GM21526 (cell line): ENCODE measurements at regions not wholly inside any gene's neighbourhood (a gene's known extent, or its start where the extent isn't known, plus 50 kb on each side); places are given as distances from the start of the nearest gene placed in this dataset.
"Not testable (repeated sequence)": the region's sequence is repeated elsewhere in the genome, so short reads cannot be mapped to it uniquely, and the experiment has no call there.

Experiments used
- ATAC-seq: cut with Tn5 transposase; IDR thresholded peaks from one replicate; pipeline ENCODE4 v1.9.1; 2021; ENCODE audit warnings: moderate library complexity; ENCODE audit not compliant: unreplicated experiment, low FRiP score

GRCh38 chr4:170248576-170248975 is 158.8 kb upstream of the AADAT start:
- no peak for ATAC-seq

DNA sequence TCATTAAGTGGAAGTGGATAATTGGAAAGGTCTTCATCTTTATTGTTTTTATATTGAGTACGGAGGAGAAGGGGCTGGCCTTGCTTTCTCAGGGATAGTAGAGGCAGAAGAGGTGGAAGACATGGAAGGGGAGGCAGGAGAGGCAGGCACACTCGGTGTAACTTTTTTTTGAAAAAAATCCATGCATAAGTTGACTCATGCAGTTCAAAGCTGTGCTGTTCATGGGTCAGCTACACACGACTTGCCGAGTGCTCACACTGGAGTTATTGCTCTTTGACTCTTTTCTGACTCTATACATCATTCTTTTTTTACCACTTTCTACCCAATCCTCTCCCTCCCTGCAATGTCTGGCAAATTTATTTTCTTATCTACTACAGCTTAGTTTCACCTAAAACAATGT is 158.3 kb upstream of the AADAT start:
- no peak for ATAC-seq

- no peak for ATAC-seq
These were observed 157.8 kb upstream of the AADAT start for GRCh38 chr4:170247596-170247995.

- ATAC-seq = no peak
These were observed 154.0 kb upstream of the AADAT start for GRCh38 chr4:170243662-170244288.

DNA sequence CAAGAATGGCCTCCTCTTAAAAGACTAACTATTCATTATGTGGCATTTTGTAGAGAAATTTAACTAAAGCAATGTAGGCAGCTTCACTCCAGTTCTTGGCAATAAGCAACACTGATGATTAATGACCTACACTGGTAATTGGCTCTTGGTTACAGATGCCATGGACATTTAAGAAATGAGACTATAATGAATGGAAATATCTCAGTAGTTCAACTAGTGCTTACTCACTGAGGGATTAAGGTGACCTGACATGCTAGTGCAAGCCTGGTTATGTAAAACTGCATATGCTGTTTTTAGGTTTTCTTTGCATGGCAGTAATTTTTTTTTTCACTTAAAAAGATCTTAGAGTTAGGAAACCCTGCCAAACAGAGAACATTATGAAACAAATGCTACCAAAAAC is 152.7 kb upstream of the AADAT start:
- ATAC-seq = no peak

- no peak for ATAC-seq
These were observed 145.0 kb upstream of the AADAT start for GRCh38 chr4:170234800-170235199.

- no peak for ATAC-seq
These were observed 141.6 kb upstream of the AADAT start for GRCh38 chr4:170231377-170231776.

GRCh38 chr4:170230242-170230641 is 140.5 kb upstream of the AADAT start:
- no peak for ATAC-seq

GRCh38 chr4:170229006-170229405 is 139.2 kb upstream of the AADAT start:
- no peak for ATAC-seq

GRCh38 chr4:170227928-170228327 is 138.2 kb upstream of the AADAT start:
- no peak for ATAC-seq

DNA sequence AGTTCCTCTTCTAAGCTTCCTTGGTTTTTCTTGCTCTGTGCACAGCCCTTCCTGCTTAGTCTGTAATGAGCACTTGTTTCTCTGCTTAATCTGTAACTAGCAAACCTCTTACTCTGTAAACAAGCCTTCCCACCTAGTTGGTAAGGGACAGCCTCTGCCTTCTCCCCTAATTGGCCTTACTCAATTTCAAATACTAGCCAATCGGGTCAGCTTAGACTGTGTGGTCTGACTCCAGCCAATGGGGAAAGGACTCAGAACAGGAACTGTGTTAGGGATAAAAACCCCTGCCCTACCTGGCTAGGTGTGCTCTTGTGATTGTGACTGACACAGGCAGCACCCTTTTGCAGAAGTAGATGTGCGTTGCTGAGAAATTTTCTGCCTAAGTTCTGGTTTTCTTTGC is 136.5 kb upstream of the AADAT start:
- no peak for ATAC-seq

DNA sequence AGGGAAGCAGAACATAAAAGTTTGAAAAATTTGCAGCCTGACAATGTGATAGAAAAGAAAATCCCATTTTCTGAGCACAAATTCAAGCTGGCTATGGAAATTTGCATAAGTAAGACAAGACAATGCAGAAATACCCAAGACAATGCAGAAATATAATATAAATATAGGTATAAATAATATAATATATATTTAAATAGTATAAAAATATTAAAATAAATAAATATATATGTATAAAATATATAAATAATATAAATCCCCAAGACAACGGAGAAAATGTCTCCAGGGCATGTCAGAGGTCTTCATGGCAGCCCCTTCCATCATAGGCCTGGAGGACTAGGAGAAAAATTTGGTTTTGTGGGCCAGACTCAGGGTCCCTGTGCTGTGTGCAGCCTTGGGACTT is 125.0 kb upstream of the AADAT start:
- no peak for ATAC-seq

- no peak for ATAC-seq
These were observed 124.3 kb upstream of the AADAT start for GRCh38 chr4:170214101-170214500.

- no peak for ATAC-seq
These were observed 113.0 kb upstream of the AADAT start for GRCh38 chr4:170202721-170203120.

DNA sequence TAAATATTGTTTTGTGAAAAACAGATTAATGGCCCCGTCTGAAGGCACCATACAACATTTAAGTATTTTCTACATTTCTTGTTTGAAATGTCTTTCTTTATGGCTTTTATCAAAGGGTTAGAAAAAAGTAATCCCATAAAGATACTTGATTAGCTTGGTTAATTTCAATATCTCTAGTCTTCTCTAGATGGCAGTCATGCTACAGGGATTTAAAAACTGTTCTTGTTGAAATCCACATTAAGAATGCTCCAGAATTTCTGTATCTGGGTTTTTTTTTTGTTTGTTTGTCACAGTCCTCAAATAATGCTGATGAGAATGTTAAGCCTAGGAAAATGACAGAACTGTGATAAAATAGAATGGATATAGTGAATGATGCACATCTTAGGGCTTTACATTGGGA is 109.0 kb upstream of the AADAT start:
- ATAC-seq = no peak

DNA sequence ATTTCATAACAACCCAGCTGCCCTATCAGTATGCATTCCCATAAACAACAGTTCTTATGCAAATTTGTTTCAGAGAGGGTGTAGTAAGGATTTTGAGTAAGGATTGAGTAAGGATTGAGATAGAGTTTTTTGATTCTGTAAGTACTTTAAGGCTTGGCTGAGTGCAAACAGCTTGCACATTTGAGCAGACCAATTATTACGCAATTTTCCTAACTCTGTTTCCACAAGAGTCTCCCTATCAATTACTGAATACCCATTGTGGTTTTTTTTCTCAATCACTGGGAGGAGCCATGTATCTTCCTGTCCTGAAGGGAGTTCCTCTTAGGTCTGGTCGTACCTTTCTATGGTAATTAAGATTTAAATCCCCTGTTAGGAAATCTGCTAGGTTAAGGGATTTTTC is 105.0 kb upstream of the AADAT start:
- not testable (repeated sequence) for ATAC-seq

- no peak for ATAC-seq
These were observed 103.7 kb upstream of the AADAT start for GRCh38 chr4:170193496-170193895.

GRCh38 chr4:170190265-170190664 is 100.5 kb upstream of the AADAT start:
- ATAC-seq = no peak

GRCh38 chr4:170170861-170171260 is 81.1 kb upstream of the AADAT start:
- no peak for ATAC-seq

DNA sequence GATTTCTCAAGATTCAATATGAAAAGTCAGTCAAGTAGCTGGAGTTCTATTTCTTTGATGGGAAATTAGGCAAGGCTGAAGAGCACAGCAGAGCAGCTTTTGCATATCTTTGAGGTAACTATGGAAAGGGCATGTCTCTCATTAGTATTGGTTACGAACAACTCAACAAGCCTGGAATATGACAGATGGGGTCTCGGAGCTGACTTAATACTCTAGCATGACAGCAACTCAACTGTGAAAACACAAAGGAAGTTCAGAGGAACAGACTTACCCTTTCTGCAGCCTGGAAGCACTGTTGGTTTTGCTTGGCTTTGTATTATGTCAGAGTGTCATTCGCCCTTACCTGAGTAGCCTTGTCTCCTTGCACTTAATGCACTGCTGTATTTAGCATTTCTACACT is 79.9 kb upstream of the AADAT start:
- ATAC-seq = no peak

- no peak for ATAC-seq
These were observed 77.9 kb upstream of the AADAT start for GRCh38 chr4:170167678-170168077.

- not testable (repeated sequence) for ATAC-seq
These were observed 76.4 kb upstream of the AADAT start for GRCh38 chr4:170166193-170166592.

GRCh38 chr4:170162416-170162815 is 72.7 kb upstream of the AADAT start:
- no peak for ATAC-seq
